Caco-2 (cell line): ENCODE measurements at regions not wholly inside any gene's neighbourhood (a gene's known extent, or its start where the extent isn't known, plus 50 kb on each side); places are given as distances from the start of the nearest gene placed in this dataset.
"Not testable (repeated sequence)": the region's sequence is repeated elsewhere in the genome, so short reads cannot be mapped to it uniquely, and the experiment has no call there.

Source experiments
- BruUV-seq: library from RNA; stranded (reverse); fragments of 400-500 nt; replicated peaks from 2 replicates; lab custom pipeline; 2021; lab: Mats Ljungman, UMichigan
- CTCF ChIA-PET: fragments of 300-600 bp; sonication (Branson Sonifier 250); formaldehyde crosslinking; loops from one replicate; lab custom pipeline; 2022; ENCODE audit warnings: antibody characterized with exemption; lab: Charles Lee
- POLR2A ChIA-PET: fragments of 300-600 bp; sonication (Branson Sonifier 250); formaldehyde crosslinking; loops from one replicate; lab custom pipeline; 2022; ENCODE audit warnings: antibody characterized with exemption; lab: Charles Lee
- DNase-seq, 2 experiments: peaks; one replicate each; pipeline versions ENCODE4 v3.0.0 to v3.0.0-alpha.2; 2020 to 2022
- H3K27me3 ChIP-seq: replicated peaks from 2 replicates; pipeline ENCODE4 v1.6.0; 2011; ENCODE audit warnings: low read length; ENCODE audit not compliant: control insufficient read depth, insufficient read depth
- H3K36me3 ChIP-seq: 2 replicates; pipeline ENCODE4 v1.5.1; 2011; ENCODE audit warnings: low read length; ENCODE audit not compliant: control insufficient read depth, insufficient read depth
- H3K4me1 ChIP-seq: fragments of 250-450 bp; sonication (Bioruptor Pico); 2 replicates; pipeline ENCODE4 v1.5.1; 2020; ENCODE audit warnings: mild to moderate bottlenecking
- H3K4me3 ChIP-seq: 2 replicates; pipeline ENCODE4 v1.5.1; 2011; ENCODE audit warnings: low read depth, mild to moderate bottlenecking, control low read depth, low read length
- H3K9me3 ChIP-seq: fragments of 250-450 bp; sonication (Bioruptor Pico); 2 replicates; pipeline ENCODE4 v1.5.1; 2020; ENCODE audit warnings: mild to moderate bottlenecking, moderate library complexity
- H3K27ac Mint-ChIP-seq: one replicate; pipeline ENCODE4 v1.8.0; 2022; ENCODE audit warnings: mixed read lengths; ENCODE audit not compliant: unreplicated experiment
- H3K27me3 Mint-ChIP-seq: one replicate; pipeline ENCODE4 v1.8.0; 2022; ENCODE audit warnings: mixed read lengths; ENCODE audit not compliant: insufficient read depth, unreplicated experiment
- H3K36me3 Mint-ChIP-seq: one replicate; pipeline ENCODE4 v1.8.0; 2022; ENCODE audit warnings: mild to moderate bottlenecking, mixed read lengths; ENCODE audit not compliant: insufficient read depth, unreplicated experiment
- H3K4me1 Mint-ChIP-seq: one replicate; pipeline ENCODE4 v1.8.0; 2022; ENCODE audit warnings: low read depth, mixed read lengths; ENCODE audit not compliant: unreplicated experiment
- H3K4me3 Mint-ChIP-seq: one replicate; pipeline ENCODE4 v1.8.0; 2022; ENCODE audit warnings: mild to moderate bottlenecking, moderate library complexity, mixed read lengths; ENCODE audit not compliant: unreplicated experiment
- H3K9me3 Mint-ChIP-seq: one replicate; pipeline ENCODE4 v1.8.0; 2022; ENCODE audit warnings: mixed read lengths; ENCODE audit not compliant: unreplicated experiment
- CTCF ChIP-seq, 2 experiments: fragments of 200-600 bp in 1 of 2; IDR thresholded peaks; 1 replicate in 1 of 2; 2 replicates in 1 of 2; pipeline versions ENCODE4 v1.5.1 to v1.8.0; 2011 to 2022; ENCODE audit warnings: antibody characterized with exemption in 1 of 2, control low read depth in 1 of 2, inconsistent platforms in 1 of 2, low read depth in 1 of 2, low read length in 1 of 2, mild to moderate bottlenecking in 1 of 2, moderate library complexity in 1 of 2; ENCODE audit not compliant: insufficient read depth in 1 of 2, severe bottlenecking in 1 of 2, unreplicated experiment in 1 of 2
- intact Hi-C: fragments of 100-400 bp; cut with micrococcal nuclease; formaldehyde crosslinking; loops from one replicate; pipeline ENCODE4 v1.10.0; 2022; ENCODE audit not compliant: unreplicated experiment

- Histone ChIP-seq H3K9me3 (no peaks in the 10 kb centered on the region), H3K36me3 (no peaks in the 10 kb centered on the region), H3K27me3 (no peaks in the 10 kb centered on the region), H3K4me3 (no peak overlapping the region), H3K4me1 (no peaks in the 10 kb centered on the region)
- intact Hi-C loops = no loop called here
- H3K27ac Mint-ChIP-seq = no peak overlapping the region
- H3K27me3 Mint-ChIP-seq = no peaks in the 10 kb centered on the region
- POLR2A ChIA-PET = no interaction called here
- CTCF ChIA-PET = no interaction called here
- DNase-seq = no peak
- BruUV-seq = no TSS peak
- no peaks in the 10 kb centered on the region for H3K36me3 Mint-ChIP-seq
- no peak for TF ChIP-seq CTCF (IDR thresholded peaks at IDR 0.05; ENCODE audit: insufficient read depth in 1 of 2, low read depth in 1 of 2, low read length in 1 of 2, severe bottlenecking in 1 of 2, unreplicated experiment in 1 of 2)
- no peaks in the 10 kb centered on the region for H3K9me3 Mint-ChIP-seq
- H3K4me1 Mint-ChIP-seq = no peaks in the 10 kb centered on the region
- H3K4me3 Mint-ChIP-seq = no peak overlapping the region
These were observed 469.9 kb downstream of the PCDH11X start for GRCh38 chrX:92249125-92249524.

GRCh38 chrX:92260102-92260501, 480.9 kb downstream of the PCDH11X start:
- no peak for TF ChIP-seq CTCF (IDR thresholded peaks at IDR 0.05; ENCODE audit: insufficient read depth in 1 of 2, low read depth in 1 of 2, low read length in 1 of 2, severe bottlenecking in 1 of 2, unreplicated experiment in 1 of 2)
- Mint-ChIP-seq H3K9me3 (peaks cover 10% of the 10 kb centered on the region), H3K4me3 (no peak overlapping the region), H3K4me1 (no peaks in the 10 kb centered on the region), H3K27me3 (no peaks in the 10 kb centered on the region), H3K36me3 (no peaks in the 10 kb centered on the region), H3K27ac (no peak overlapping the region)
- Histone ChIP-seq H3K4me1 (no peaks in the 10 kb centered on the region), H3K36me3 (no peaks in the 10 kb centered on the region), H3K9me3 (no peaks in the 10 kb centered on the region), H3K27me3 (no peaks in the 10 kb centered on the region), H3K4me3 (no peak overlapping the region)
- intact Hi-C loops = no loop called here
- no peak for DNase-seq
- ChIA-PET POLR2A (no interaction called here), CTCF (no interaction called here)
- BruUV-seq = no TSS peak

GRCh38 chrX:92270936-92271855, 492.0 kb downstream of the PCDH11X start:
- Mint-ChIP-seq H3K36me3 (peaks cover under 1% of the 10 kb centered on the region), H3K27ac (peak overlapping the region; percentile 6), H3K4me3 (peak overlapping the region; percentile 38), H3K9me3 (no peaks in the 10 kb centered on the region), H3K27me3 (no peaks in the 10 kb centered on the region), H3K4me1 (no peaks in the 10 kb centered on the region)
- no peak for TF ChIP-seq CTCF (IDR thresholded peaks at IDR 0.05; ENCODE audit: insufficient read depth in 1 of 2, low read depth in 1 of 2, low read length in 1 of 2, severe bottlenecking in 1 of 2, unreplicated experiment in 1 of 2)
- H3K4me1 ChIP-seq = 0 out of 2 replicates have a peak, but pooled peaks cover 5% of the 10 kb centered on the region
- no peak overlapping the region for H3K4me3 ChIP-seq
- H3K27me3 ChIP-seq = no peaks in the 10 kb centered on the region
- intact Hi-C loops = no loop called here
- ChIA-PET POLR2A (no interaction called here), CTCF (no interaction called here)
- no peaks in the 10 kb centered on the region for H3K36me3 ChIP-seq
- H3K9me3 ChIP-seq = no peaks in the 10 kb centered on the region
- no peak for DNase-seq
- BruUV-seq = no TSS peak

GRCh38 chrX:92278556-92278955, 499.4 kb downstream of the PCDH11X start:
- H3K27ac Mint-ChIP-seq, BruUV-seq, H3K4me3 ChIP-seq, H3K4me3 Mint-ChIP-seq, intact Hi-C loops, H3K27me3 ChIP-seq, H3K36me3 ChIP-seq, H3K36me3 Mint-ChIP-seq, POLR2A ChIA-PET, DNase-seq, CTCF ChIA-PET, H3K9me3 ChIP-seq, H3K4me1 Mint-ChIP-seq, H3K4me1 ChIP-seq, H3K27me3 Mint-ChIP-seq: not testable (repeated sequence)
- H3K9me3 Mint-ChIP-seq = peaks cover 19% of the 10 kb centered on the region

GRCh38 chrX:92280347-92280746, 501.2 kb downstream of the PCDH11X start:
- BruUV-seq, H3K27me3 Mint-ChIP-seq, H3K9me3 ChIP-seq, H3K4me1 Mint-ChIP-seq, POLR2A ChIA-PET, CTCF ChIA-PET, H3K4me1 ChIP-seq, H3K4me3 Mint-ChIP-seq, H3K27ac Mint-ChIP-seq, H3K27me3 ChIP-seq, H3K36me3 Mint-ChIP-seq, H3K4me3 ChIP-seq, H3K36me3 ChIP-seq, DNase-seq, intact Hi-C loops: not testable (repeated sequence)
- H3K9me3 Mint-ChIP-seq = peaks cover 19% of the 10 kb centered on the region
